NCI-H1417 (cell line): ENCODE measurements at regions not wholly inside any gene's neighbourhood (a gene's known extent, or its start where the extent isn't known, plus 50 kb on each side); places are given as distances from the start of the nearest gene placed in this dataset.

Source experiments
- DNase-seq, 3 experiments: peaks; one replicate each; lab custom pipeline; 2025; lab: John Stamatoyannopoulos, UW

DNA sequence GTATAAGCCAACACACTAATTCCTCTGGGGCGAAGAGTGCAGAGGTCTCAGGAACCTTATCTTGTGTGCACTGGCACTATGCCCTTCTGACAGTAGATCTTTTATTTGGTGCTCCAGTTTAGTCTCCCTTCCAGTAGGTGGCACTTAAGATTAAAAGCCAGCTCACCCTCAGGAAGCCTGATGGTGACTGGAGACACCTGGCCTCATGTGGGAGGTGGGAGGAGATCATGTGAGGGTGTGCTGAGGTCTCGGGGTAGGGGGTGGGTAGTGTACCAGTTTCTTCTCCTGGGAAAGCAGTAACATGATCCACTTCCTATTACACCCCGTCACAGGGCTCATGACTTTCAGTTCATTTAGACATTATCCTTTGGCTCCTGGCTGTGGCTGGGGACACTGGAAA, 654.9 kb downstream of the ADCYAP1 start:
- peak in 1 of 3 experiments; percentile 6 for DNase-seq

DNA sequence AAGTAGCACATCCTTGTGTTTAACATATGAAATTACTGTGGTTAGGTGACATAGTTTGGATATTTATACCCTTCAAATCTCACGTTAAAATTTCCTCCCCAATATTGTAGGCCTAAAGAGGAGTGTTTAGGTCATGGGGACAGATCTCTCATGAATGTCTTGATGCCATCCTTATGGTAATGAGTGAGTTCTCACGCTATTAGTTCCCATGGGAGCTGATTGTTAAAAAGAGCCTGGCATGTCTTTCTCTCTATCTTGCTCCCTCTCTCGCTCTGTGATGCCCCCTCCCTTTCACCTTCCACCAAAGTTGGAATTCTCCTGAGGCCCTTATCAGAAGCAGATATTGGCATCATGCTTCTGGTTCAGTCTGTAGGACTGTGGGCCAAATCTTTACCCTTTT, 660.1 kb downstream of the ADCYAP1 start:
- no peak for DNase-seq

DNA sequence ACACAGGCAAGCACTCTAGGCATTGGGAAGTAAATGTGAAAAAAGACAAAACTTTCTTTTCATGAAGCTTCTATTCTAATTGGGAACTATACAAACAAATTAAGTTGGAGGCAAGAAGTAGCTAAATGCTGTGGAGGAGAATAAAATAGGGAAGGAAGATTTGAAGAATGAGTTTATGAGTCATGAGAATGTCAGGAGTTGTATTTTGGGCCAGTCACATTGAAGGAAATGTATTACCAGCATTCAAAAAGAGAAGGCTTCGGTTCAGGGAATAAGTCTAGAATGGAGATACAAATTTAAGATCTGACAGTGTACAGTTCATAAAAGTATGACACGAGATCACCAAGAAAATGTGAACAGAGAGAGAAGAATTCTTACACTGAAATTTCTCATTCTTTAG, 666.5 kb downstream of the ADCYAP1 start:
- no peak for DNase-seq

DNA sequence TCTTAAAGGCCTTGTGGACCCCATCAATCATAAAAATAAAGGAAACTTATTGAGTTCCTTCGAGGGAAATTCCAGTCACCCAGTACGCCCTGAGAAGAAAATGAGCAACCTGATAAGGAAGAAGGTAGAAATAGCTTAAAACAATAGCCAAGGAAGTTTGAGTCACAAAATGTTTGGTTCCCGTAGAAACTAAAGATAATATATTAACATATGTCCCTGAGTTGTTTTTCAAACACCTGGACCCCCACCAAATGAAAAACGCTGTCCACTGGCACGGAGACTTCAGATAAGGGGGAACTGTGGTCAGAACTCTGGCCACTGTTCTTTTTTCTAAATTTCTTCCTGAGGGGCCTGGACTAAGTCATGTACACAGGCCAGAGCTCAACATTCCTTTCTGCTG, 669.1 kb downstream of the ADCYAP1 start:
- no peak for DNase-seq

DNA sequence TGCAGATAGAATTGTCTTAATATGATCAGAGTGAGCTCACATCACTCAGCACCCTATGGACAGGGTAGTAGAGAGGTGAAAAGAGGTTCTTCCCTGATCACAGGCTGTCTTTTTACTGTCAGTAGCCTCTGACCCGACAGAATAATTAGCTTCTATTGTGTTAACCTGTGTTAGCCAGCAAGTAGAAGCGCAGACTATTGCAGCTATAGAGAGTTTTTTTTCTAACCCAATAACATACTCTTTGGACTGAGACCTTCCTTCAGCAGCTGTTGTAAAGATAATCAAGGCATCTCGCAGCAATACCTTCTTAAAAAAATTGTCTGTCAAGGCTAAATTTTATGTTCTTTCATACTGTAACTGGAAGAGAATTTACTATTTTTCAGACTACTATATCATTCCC, 670.4 kb downstream of the ADCYAP1 start:
- DNase-seq = no peak

DNA sequence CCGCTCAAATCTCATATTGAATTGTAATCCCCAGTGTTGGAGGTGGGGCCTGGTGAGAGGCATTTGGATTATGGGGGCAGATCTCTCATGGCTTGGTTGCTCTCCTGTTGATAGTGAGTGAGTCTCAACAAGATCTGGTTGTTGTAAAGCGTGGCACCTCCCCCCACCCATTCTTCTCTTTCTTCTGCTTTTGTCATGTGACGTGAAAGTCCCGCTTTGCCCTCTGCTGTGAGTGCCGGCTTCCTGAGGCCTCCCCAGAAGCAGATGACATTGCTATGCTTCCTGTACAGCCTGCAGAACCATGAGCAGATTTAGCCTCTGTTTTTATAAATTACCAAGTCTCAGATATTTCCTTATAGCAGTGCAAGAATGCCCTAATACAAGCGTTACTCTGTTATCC, 673.8 kb downstream of the ADCYAP1 start:
- no peak for DNase-seq

DNA sequence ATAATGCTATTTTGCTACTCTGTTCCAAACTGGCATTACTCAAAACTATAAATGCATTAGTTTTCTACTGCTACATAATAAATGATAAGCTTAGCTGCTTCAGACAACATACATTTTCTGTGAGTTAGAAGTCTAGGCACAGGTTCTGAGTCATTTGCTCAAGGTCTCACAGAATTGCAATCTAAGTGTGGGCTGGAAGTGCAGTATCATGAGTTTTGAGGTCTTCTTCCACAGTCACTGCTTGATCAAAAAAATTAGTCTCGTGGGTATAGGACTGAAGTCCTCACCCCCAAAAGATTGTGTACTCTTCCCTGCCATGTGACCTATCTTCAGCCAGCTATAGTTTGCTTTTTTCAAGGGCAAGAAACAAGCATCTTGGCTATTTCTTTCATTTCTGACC, 676.9 kb downstream of the ADCYAP1 start:
- no peak for DNase-seq

DNA sequence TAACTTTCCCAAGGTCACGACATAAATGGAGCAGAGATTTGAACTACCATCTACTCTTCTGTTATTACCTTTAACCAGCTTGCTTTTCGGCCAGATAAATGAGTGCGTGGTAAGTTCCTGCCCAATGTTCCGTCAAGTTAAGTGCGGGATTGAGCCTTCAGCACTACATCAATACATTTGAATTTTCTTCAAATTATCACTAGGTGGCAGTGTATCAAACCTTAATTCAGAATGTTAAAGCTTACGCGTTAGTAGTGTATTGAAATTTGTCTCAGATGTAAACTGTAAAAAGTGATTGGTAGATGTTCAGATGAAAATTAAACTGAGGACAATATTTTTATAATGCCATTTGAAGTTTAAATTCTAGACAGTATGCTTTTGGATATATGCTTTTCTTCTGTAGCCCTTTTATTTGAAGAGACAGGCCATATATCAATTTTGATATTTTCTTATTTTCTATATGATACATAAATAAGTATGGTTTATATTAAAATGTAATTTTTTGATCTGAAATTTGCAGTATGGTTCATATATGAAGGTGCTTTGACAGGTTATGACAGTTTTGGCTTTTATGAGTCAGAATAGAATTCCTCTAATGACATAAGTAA, 681.3 kb downstream of the ADCYAP1 start:
- DNase-seq = peak; percentile 17 to 65 (median 22)

DNA sequence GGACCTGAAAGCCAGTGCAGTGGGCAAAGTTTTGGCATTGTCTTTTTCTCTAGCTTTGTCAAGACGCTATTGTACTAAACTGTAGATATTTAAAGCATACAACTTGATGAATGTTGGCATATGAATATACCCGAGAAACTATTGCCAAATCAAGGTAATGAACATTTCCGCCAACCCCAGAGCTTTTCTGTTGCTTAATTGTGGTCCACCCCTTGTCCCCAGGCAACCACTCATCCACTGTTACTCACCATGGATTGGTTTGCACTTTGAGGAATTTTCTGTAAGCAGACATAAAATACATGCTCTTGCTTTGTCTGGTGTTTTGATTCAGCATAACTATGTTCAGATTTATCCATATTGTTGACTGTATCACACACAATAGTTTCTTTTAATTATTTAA, 688.4 kb downstream of the ADCYAP1 start:
- no peak for DNase-seq

DNA sequence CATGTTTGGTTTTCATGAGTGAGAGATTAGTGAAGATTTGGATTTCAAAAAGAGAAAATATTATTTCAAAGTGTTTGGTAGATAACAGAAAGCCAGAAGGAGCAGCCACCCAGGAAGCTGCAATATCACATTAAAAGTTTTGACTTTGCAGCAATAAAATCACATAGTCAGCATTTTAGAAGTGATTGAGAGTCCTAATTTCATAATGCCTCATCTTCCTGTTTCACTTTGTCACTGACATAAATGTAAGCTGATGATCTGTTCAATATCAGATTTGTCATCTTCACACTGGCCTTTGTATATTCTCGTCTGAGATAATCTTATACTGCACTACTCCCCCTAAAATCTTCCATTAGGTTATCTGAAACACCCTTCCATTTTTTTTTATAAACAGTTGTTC, 690.5 kb downstream of the ADCYAP1 start:
- DNase-seq = no peak

DNA sequence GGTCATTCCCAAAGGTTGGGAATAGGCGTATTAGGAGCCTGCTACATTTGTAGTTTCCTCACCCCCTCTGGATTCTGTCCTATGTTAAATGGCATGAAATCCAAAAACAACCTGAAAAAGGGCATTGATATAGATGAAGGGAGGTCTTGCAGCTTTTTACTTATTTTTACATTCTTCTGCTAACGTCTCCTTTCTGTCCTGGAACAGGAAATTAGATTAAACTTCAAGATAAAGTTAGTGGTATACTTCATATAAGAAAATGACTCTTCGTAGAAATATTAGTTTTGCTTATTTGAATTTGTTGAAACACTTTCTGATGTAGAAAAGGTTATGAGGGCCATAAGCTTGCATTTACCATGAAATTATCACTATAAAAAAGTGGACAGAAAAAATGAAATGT, 694.5 kb downstream of the ADCYAP1 start:
- DNase-seq = no peak

DNA sequence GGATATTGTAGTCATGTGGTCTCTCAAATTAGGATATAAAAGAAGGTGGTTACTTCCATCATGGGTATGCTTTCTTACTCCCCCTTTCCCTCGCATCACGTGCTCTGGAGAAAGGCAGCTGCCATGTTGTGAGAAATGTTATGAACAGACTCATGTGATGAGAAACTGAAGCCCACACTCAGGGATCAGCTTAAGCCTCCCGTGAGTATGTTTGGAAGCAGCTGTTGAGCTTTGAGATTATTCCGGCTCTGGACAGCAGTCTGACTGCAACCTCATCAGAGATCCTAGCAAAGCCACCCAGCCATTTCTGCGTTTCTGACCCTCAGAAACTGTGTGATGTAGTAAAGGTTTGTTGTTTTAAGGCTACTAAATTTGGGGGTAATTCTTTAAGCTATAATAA, 700.1 kb downstream of the ADCYAP1 start:
- no peak for DNase-seq

DNA sequence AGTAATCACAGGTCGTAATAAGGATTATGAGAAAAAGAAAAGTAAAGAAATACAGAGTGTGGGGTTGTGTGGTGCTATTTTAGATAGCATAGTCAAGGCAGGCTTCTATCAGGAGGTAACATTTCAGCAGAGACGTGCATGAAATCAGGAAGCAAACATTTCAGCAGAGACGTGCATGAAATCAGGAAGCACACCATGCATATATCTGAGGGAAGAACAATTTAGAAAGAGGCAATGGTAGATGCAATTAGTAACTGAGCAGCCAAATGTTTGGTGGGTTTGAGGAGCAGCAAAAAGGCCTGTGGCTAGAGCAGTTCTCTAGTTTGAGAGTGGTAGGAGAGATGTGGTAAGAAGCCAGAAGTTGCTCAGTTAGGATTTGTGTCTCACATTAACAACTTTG, 713.7 kb downstream of the ADCYAP1 start:
- no peak for DNase-seq

DNA sequence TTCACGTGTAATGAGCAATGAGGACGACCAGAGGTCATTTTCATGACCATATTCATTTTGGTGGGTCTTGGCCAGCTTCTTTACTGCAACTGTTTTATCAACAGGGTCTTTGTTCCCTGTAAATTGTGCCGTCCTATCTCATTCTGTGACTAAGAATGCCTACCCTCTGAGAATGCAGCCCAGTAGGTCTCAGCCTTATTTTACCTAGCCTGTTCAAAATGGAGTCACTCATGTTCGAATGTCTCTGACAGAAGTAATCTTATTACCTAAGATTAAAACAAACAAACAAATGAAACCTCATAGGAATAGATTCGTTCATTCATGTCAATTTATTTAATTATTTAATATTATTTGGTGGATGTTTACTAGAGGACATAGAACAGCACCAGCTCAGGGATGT, 714.8 kb downstream of the ADCYAP1 start:
- no peak for DNase-seq

DNA sequence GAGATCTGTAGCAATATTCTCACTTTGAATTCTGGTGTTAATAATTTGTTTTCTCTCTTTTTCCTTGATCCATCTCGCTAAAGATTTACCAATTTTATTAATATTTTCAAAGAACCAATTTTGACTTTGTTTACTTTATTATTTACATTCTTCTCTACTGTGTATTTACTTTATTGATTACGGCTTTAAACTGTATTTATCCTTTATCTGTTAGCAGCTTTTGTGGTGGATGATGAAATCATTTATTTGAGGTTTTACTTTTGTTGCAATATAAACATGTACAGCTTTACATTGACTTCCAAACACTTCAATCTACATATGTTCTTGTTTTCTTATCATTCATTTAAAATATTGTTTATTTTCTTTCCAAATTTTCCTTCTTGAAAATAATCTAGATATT, 719.9 kb downstream of the ADCYAP1 start:
- no peak for DNase-seq

DNA sequence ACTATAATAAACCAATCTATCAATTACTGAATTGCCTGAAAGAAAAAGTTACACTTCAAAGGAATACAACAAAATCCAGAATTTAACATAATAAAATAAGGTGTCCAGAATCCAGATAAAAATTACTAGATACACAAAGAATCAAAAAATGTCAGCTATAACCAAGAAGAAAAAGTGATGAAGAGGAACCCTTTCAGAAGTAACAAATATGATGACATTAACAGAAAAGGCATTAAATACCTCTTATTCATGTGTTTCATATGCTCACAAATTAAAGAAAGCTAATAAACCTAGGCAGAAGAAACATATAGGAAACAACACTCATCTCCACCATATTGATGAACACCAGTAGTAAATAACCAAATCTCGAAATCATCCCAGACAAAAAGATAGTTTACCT, 722.8 kb downstream of the ADCYAP1 start:
- DNase-seq = no peak

DNA sequence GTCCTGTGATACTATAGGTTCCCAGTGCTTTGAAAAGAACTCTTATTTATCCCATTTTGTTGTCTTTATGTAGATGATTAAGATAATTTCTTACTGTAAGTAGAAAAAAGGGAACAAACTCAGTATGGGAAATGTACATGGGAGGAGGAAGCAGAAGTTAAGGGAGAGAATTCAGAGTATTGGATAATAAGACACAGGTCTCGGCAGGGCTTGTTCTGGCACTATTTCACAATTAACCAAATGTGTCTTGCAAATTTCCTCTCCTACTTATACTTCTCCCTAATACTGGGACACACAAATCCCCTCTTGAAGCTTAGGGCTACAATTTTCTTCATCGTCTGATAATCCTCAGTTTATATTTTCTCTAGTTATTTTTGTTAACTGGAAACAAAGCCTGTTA, 744.0 kb downstream of the ADCYAP1 start:
- DNase-seq = no peak

DNA sequence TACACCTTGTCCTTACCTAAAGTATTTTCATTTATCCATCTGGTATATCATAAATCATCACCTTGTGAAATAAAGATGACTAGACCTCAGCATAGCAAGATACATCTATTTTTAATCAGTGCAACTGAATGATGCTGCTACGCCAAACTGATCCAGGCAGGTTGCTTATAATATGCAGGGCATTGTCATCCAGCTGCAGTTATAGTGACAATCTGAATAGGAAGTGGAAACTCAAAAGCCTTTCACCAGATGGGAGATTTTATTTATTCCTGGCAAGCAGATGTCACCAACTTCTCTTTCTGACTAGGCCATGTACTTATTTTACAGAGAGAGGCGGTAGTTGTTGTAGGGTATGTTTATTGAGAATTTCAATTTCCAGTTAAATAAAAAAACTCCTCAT, 747.3 kb downstream of the ADCYAP1 start:
- no peak for DNase-seq

DNA sequence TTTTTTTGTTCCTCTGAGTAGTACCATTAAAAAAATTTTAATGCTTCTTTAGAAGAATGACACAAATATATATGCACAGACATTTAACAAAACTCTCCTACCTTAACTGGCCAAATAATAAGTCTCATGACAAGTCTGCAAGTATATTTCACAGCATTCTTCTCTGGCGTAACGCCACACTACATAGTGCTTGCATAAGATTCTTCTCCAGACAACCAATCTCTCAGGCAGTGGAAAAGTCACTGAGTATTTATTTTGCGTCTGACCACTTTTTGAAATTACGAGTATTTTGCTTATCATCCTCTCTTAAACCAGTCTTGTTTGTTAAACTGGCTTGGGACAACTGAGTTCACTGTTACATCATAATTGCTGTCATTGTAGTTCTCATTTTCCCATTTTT, 749.2 kb downstream of the ADCYAP1 start:
- no peak for DNase-seq

DNA sequence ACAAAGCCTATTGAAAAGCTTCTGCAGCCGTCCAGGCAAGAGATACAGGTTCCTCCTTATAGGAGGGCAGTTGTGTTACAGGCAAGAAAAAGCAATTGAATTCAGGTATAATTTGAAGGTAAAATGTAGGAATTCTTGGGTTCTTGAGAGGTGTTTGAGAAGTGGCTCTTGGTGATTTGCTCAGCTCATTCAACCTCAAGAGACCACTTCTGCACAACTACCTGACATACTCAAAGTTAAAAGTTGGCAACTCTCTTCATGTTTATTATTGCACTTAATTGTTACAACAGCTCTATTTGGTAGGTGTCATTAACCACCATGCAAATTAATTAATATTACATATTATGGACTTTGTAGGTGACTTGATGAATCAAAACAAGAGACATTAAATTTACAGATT, 753.2 kb downstream of the ADCYAP1 start:
- no peak for DNase-seq

DNA sequence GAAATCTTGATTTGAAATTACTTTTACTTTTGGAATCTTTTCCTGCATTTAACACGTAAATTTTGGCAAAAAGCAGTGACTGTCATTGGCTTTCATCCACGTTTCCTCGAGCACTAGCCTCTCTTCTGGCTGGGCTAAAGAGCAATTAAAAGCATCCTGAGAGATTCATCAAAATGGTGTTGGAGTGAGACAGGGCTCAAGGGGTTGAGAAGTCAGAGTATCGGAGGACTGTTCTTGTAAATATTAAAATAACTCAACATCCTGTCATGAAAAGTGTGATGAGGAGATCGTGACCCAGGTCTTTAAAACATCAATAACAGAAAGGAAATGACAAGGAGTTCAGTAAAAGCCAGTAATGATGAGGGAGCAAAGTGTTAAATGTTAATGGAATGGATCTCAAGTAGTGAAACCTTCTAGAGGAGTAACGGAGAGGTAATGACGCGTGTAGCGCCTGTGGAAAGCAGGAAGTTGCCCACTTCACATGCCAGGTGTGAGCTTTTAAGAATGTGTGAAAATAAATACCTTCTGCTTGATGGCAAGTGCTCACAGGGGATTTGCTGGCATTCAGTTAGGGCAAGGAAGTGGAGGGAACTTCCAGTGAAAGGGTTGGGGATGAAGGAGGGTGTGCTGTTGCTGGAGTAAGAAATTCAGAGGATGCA, 754.4 kb downstream of the ADCYAP1 start:
- DNase-seq = peak; percentile 29 to 77 (median 62)

DNA sequence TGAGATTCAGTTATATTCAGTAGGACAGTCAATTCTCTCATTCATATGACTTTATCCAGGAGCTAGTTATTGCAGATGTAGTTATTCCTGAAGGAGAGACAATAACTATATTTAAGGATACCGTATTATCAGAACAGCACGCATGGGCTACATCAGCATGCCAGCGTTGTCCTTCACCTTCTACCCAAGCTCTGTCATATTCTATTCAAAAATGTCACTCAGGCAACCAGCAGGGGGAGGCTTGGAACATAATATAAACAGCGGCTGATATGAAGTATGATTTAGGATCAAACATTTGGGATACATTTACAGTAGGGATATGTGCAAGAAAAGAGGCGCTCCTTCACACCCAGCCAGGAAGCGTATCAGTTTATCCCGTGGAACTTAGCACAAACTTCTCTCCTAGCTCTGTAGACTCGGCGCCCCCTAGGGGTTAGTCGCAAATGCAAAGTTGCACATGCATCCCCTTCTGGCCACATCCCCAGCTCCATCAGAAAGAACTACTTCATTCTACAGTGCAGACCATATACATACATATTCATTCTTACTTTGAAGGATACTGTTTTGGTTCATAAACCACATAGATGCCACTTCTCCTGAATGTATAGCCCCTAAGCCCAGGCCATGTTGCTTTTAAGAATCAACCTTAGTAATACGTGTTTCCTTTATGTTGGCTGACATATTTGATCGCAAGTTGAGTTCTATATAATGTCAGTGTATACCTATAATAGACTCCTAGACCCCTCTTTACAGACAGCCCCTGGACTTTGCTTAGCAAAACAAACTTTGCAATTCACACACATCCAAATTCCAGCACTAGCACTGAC, 759.4 kb downstream of the ADCYAP1 start:
- peak; percentile 10 to 35 (median 27) for DNase-seq

DNA sequence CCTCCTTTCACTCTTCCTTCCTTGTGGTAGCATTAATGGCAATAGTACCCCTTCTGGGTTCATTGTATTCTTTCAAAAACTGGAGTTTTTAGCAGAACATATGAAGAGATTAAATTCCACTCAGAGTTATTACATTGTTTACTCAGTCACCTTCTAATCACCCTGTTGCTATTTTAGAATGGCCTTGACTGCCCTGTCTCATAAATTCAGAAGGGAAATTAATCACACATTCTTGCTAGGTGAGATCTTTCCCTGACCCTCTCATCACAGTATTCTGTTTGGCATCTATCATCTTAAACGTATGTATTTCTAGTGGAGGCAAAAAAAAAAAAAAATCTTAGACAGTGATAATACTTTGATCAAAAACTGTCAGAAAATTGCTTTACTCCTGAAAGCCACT, 760.4 kb downstream of the ADCYAP1 start:
- peak in 1 of 3 experiments; percentile 68 for DNase-seq
